BJ (cell line): ENCODE measurements at regions not wholly inside any gene's neighbourhood (a gene's known extent, or its start where the extent isn't known, plus 50 kb on each side); places are given as distances from the start of the nearest gene placed in this dataset.
"Not testable (repeated sequence)": the region's sequence is repeated elsewhere in the genome, so short reads cannot be mapped to it uniquely, and the experiment has no call there.

ENCODE experiments used
- CTCF ChIA-PET: fragments of 350-600 bp; formaldehyde crosslinking; extraction: SDS; loops from one replicate; lab custom pipeline; 2021; ENCODE audit warnings: antibody characterized with exemption, inconsistent platforms; lab: Yijun Ruan, JAX
- POLR2A ChIA-PET: fragments of 300-600 bp; sonication (Branson Sonifier 250); formaldehyde crosslinking; extraction: SDS; loops from one replicate; lab custom pipeline; 2021; ENCODE audit warnings: antibody characterized with exemption; lab: Charles Lee
- DNase-seq: peaks from one replicate; pipeline ENCODE4 v3.0.0-alpha.2; 2011; ENCODE audit warnings: low read depth
- H3K27me3 ChIP-seq: 2 replicates; pipeline ENCODE4 v1.6.0; 2011; ENCODE audit warnings: low read length; ENCODE audit not compliant: control insufficient read depth, insufficient read depth
- H3K36me3 ChIP-seq: 2 replicates; pipeline ENCODE4 v1.5.1; 2011; ENCODE audit warnings: low read length; ENCODE audit not compliant: control insufficient read depth, insufficient read depth
- H3K4me3 ChIP-seq: 2 replicates; pipeline ENCODE4 v1.5.1; 2011; ENCODE audit warnings: low read depth, mild to moderate bottlenecking, control low read depth, low read length
- TF ChIP-seq, protein P1 (sequence below): IDR thresholded peaks from 2 replicates; pipeline ENCODE4 v1.5.1; 2011; ENCODE audit warnings: low read depth, mild to moderate bottlenecking, control low read depth, inconsistent platforms, low read length, moderate library complexity; ENCODE audit not compliant: insufficient read depth

DNA sequence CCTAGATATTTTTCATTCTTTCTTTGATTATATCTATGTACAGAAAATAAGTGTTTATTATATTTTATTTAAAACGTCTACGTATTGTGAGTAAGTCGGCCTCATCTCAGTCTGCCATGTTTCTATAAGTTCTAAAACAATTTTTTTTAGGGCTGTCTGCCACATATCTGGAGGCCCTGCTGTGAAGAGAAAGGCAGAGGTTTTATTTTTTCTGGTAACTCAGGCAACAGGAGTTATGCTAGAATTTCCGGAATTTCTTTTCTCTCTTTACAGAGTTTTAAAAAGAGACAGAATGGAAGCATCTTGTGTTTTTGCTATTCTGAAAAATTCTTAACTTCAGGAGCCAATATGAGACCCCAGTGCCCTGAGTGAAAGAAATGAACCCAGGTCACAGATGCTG is 1124.0 kb upstream of the TENM3 start:
- Histone ChIP-seq H3K36me3 (no peaks in the 10 kb centered on the region), H3K27me3 (no peaks in the 10 kb centered on the region), H3K4me3 (no peak overlapping the region)
- ChIA-PET POLR2A (no interaction called here), CTCF (no interaction called here)
- DNase-seq, result no peak
- TF ChIP-seq, protein P1, sequence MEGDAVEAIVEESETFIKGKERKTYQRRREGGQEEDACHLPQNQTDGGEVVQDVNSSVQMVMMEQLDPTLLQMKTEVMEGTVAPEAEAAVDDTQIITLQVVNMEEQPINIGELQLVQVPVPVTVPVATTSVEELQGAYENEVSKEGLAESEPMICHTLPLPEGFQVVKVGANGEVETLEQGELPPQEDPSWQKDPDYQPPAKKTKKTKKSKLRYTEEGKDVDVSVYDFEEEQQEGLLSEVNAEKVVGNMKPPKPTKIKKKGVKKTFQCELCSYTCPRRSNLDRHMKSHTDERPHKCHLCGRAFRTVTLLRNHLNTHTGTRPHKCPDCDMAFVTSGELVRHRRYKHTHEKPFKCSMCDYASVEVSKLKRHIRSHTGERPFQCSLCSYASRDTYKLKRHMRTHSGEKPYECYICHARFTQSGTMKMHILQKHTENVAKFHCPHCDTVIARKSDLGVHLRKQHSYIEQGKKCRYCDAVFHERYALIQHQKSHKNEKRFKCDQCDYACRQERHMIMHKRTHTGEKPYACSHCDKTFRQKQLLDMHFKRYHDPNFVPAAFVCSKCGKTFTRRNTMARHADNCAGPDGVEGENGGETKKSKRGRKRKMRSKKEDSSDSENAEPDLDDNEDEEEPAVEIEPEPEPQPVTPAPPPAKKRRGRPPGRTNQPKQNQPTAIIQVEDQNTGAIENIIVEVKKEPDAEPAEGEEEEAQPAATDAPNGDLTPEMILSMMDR, result no peak

DNA sequence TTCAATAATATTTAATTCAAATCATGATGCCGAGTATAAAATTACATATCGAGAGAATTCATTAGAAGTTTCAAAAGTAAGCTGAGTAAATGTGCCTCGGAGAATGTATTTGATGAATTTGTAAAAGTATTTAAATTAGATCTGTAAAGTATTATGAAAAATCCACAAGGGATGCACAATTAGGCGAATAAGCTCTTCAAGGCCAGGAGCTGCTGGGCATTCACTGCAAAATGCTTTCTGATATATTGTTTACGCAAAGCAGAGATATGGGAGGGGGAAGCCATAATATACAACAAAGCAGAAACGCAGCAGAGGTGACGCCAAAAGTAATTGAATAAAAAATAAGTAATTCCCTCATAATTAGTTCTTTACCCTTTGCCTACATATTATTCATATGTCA is 1121.5 kb upstream of the TENM3 start:
- DNase-seq, result no peak
- Histone ChIP-seq H3K4me3 (no peak overlapping the region), H3K27me3 (no peaks in the 10 kb centered on the region), H3K36me3 (no peaks in the 10 kb centered on the region)
- POLR2A ChIA-PET, result no interaction called here
- CTCF ChIA-PET, result interaction anchor here (0.6 kb wide), 1 partner anchor 20 kb away, joined by 3 read pairs; no protein-coding TSS in a partner anchor
- TF ChIP-seq, protein P1, result no peak

DNA sequence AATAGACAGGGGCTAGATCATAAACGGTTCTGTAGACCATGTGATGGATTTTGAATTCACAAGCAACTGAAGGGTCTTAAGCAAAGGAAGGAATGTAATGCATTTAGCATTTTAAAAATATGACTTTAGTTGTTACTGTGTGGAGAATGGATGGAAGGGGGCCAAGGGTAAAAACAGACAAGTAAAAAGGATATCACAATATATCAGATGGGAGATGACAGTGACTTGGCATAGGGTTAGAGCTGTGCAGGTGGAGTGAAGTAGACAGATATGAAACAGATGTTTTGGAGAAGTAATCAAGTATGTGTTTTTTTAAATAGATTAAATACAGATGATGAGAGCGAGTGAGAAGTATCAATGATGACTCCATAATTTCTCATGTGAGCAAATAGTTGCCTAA is 1116.0 kb upstream of the TENM3 start:
- H3K4me3 ChIP-seq, result no peak overlapping the region
- ChIA-PET CTCF (interaction anchor here (1.1 kb wide), 1 partner anchor 401 kb away, joined by 3 read pairs; no protein-coding TSS in a partner anchor), POLR2A (no interaction called here)
- TF ChIP-seq, protein P1, result no peak
- H3K27me3 ChIP-seq, result no peaks in the 10 kb centered on the region
- no peak for DNase-seq
- H3K36me3 ChIP-seq, result no peaks in the 10 kb centered on the region

DNA sequence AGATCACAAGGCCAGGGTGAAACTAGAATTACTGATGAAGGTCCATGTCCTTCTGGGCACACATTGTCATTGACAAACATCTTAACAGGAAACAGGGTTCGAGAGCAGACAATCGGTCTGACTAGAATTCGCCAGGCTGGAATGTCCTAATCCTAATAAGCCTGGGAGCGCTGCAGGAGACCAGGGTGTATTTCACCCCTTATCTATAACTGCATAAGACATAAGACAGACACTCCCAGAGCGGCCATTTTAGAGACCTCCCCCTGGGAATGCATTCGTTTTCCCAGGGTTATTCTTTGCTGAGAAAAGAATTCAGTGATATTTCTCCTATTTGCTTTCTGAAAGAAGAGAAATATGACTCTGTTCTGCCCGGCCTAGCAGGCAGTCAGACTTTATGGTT is 1112.9 kb upstream of the TENM3 start:
- H3K4me3 ChIP-seq, DNase-seq, POLR2A ChIA-PET, CTCF ChIA-PET, H3K36me3 ChIP-seq, H3K27me3 ChIP-seq: not testable (repeated sequence)

DNA sequence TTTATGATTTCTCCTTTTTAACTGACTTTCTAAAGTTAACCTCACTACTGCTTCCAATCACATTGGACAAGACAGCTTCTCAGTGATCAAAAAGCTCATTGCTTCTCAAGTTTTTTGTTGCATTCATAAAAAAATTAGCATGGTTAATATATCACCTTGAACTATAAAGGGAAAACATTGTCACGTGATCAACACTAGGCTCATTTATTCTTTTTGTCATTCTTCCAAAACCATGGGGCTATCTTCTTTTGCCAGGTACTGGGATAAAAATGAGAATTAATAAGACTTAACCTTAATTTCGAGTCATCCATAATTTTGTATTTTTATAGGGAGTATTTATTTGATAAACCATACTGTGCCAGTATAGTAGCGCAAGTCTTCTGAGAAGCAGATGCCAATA is 1105.9 kb upstream of the TENM3 start:
- Histone ChIP-seq H3K36me3 (no peaks in the 10 kb centered on the region), H3K4me3 (no peak overlapping the region), H3K27me3 (no peaks in the 10 kb centered on the region)
- ChIA-PET POLR2A (no interaction called here), CTCF (interaction anchor here (0.6 kb wide), 1 partner anchor 84 kb away, joined by 4 read pairs; no protein-coding TSS in a partner anchor)
- TF ChIP-seq, protein P1, result no peak
- DNase-seq, result no peak

DNA sequence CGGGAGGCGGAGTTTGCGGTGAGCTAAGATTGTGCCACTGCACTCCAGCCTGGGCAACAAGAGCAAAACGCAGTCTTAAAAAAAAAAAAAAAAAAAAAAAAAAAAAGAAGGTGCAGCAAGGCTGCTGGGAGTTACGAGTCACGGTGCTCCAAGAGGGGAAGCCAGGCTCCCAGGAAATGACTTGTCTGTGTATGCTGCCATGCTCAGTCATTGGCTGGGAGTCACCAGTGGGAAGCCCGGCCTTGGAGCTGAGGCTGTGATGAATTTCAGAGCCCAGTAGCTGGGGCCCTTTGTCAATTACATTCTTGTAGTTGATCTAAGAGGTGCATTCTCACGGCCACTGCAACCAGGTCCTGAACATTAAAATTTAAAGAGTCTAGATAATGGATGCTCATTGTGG is 1105.1 kb upstream of the TENM3 start:
- CTCF ChIA-PET, result no interaction called here
- no peaks in the 10 kb centered on the region for H3K27me3 ChIP-seq

More for the DNA sequence above, 1105.1 kb upstream of the TENM3 start:
- H3K4me3 ChIP-seq, result no peak overlapping the region
- DNase-seq, result no peak
- TF ChIP-seq, protein P1, result no peak
- no peaks in the 10 kb centered on the region for H3K36me3 ChIP-seq
- POLR2A ChIA-PET, result no interaction called here
